ENCODE measurements at regions not wholly inside any gene's neighbourhood (a gene's known extent, or its start where the extent isn't known, plus 50 kb on each side); places are given as distances from the start of the nearest gene placed in this dataset.

- H3K18ac ChIP-seq (ENCODE audit: extremely low read depth, low read length): peak overlapping the region; percentile 36
- no peaks in the 10 kb centered on the region for H3K79me1 ChIP-seq (ENCODE audit: low read depth, low read length)
- H3K9me3 ChIP-seq (ENCODE audit: insufficient read depth in 2 of 2, low read depth in 1 of 2, low read length in 1 of 2): peaks cover 6 to 8% of the 10 kb centered on the region in 2 experiments; a peak in 3 of 4 replicates
- no peak overlapping the region for H3K23ac ChIP-seq (ENCODE audit: insufficient read length)
- peak overlapping the region; percentile 93; the same call in 1 of the 2 replicates for H2BK12ac ChIP-seq (ENCODE audit: low read depth, low read length)
- 85% methylated on average over 7 of the region's 7 CpGs; no CpG with 5 or more reads in 1 of the 2 experiments for WGBS, 2 experiments (ENCODE audit: extremely low coverage in 1 of 2, insufficient coverage in 1 of 2, insufficient read length in 1 of 2, insufficient replicate concordance in 2 of 2, low coverage in 1 of 2, low lambda C conversion rate in 2 of 2, missing lambda C conversion rate in 1 of 2)
- FAIRE-seq (no peak), DNase-seq (ENCODE audit: low read depth in 1 of 2, low spot score in 2 of 2) (no peak)
- H3K27me3 ChIP-seq (replicated peaks in 1 of 4; ENCODE audit: control insufficient read depth in 3 of 4, extremely low read depth in 1 of 4, insufficient read depth in 3 of 4, low read length in 3 of 4): no peaks in the 10 kb centered on the region
- POLR2A ChIA-PET (ENCODE audit: partially characterized antibody): interaction anchor here (0.6 to 1.2 kb wide), 2 partner anchors 232 to 407 kb away, joined by 3 read pairs; no protein-coding TSS in a partner anchor
- no peak overlapping the region for H3K9ac ChIP-seq (replicated peaks in 1 of 4; ENCODE audit: extremely low read depth in 1 of 4, low read depth in 3 of 4, low read length in 3 of 4)
- no peak for TF ChIP-seq NANOG (IDR thresholded peaks at IDR 0.05; ENCODE audit: insufficient read depth, low read depth, low read length, poor library complexity, severe bottlenecking)
- TF ChIP-seq SRF (IDR thresholded peaks at IDR 0.05; ENCODE audit: low read depth, low read length): no peak
- TF ChIP-seq TCF12 (IDR thresholded peaks at IDR 0.05; ENCODE audit: low read depth, low read length): no peak
- TF ChIP-seq ZNF274 (IDR thresholded peaks at IDR 0.05; ENCODE audit: borderline replicate concordance, extremely low read depth, low read length): no peak
- TF ChIP-seq EGR1 (IDR thresholded peaks at IDR 0.05; ENCODE audit: borderline replicate concordance, low read depth, low read length): no peak
- no peak for TF ChIP-seq KDM5A (IDR thresholded peaks at IDR 0.05; ENCODE audit: low read length)
- no peak for TF ChIP-seq SIN3A (conservative IDR thresholded peaks at IDR 0.05 in 1 of 2, IDR thresholded peaks at IDR 0.05 in 1 of 2; ENCODE audit: low read depth in 1 of 2, low read length in 2 of 2)
- no peak for TF ChIP-seq BACH1 (IDR thresholded peaks at IDR 0.05; ENCODE audit: low read length)
- TF ChIP-seq HDAC2 (IDR thresholded peaks at IDR 0.05; ENCODE audit: borderline replicate concordance in 1 of 2, low read depth in 2 of 2, low read length in 2 of 2): 0 out of 4 replicates have a peak, but pooled peaks of 1 of the 2 experiments have one; percentile 60
- peak; percentile 83; the same call in 1 of the 2 replicates for TF ChIP-seq KDM1A (IDR thresholded peaks at IDR 0.05; ENCODE audit: borderline replicate concordance, low read length)
- TF ChIP-seq GTF2F1 (IDR thresholded peaks at IDR 0.05; ENCODE audit: borderline replicate concordance, low read depth, low read length): no peak
- CTCF ChIA-PET (ENCODE audit: partially characterized antibody): no interaction called here
- H3K4me2 ChIP-seq (ENCODE audit: insufficient read depth in 1 of 2, low read depth in 2 of 2, low read length in 2 of 2): no peak overlapping the region
- no peak overlapping the region for H4K8ac ChIP-seq (ENCODE audit: extremely low read depth, insufficient read depth, low read length)
- H3K4ac ChIP-seq (replicated peaks; ENCODE audit: insufficient read length, low read depth, low read length): no peak overlapping the region
- H3K4me3 ChIP-seq (ENCODE audit: extremely low read depth in 1 of 4, insufficient read depth in 2 of 4, low read depth in 3 of 4, low read length in 4 of 4): no peak overlapping the region
- no peaks in the 10 kb centered on the region for H3K23me2 ChIP-seq (ENCODE audit: low read depth, low read length)
- no peak overlapping the region for H3K56ac ChIP-seq (replicated peaks; ENCODE audit: insufficient read length, low read depth, low read length)
- H3K79me2 ChIP-seq (ENCODE audit: control insufficient read depth in 1 of 2, insufficient read depth in 2 of 2, low read length in 2 of 2): no peaks in the 10 kb centered on the region
- H4K91ac ChIP-seq (replicated peaks; ENCODE audit: insufficient read length, low read length): peak overlapping the region; percentile 0
- H2BK20ac ChIP-seq (ENCODE audit: low read length): peak overlapping the region; percentile 51
- H3K14ac ChIP-seq (ENCODE audit: insufficient read length): no peak overlapping the region
- peak overlapping the region; percentile 94 for H2BK15ac ChIP-seq (ENCODE audit: low read length)
- H4K20me1 ChIP-seq (replicated peaks in 1 of 2; ENCODE audit: control insufficient read depth in 1 of 2, insufficient read depth in 2 of 2, low read length in 2 of 2): no peaks in the 10 kb centered on the region
- H2BK120ac ChIP-seq (replicated peaks; ENCODE audit: low read depth, low read length): no peak overlapping the region
- no peak overlapping the region for H2AFZ ChIP-seq (ENCODE audit: low read length)
- H3K4me1 ChIP-seq (replicated peaks in 1 of 4; ENCODE audit: control insufficient read depth in 3 of 4, insufficient read depth in 4 of 4, low read length in 3 of 4): peaks cover 0 to 16% (median 7%) of the 10 kb centered on the region in 4 experiments; a peak in 6 of 7 replicates
- H2BK5ac ChIP-seq (ENCODE audit: low read depth, low read length): peak overlapping the region; percentile 82; the same call in 1 of the 2 replicates
- no peak overlapping the region for H4K5ac ChIP-seq (ENCODE audit: insufficient read length, low read depth, low read length)
- H3K36me3 ChIP-seq (ENCODE audit: control insufficient read depth in 2 of 4, insufficient read depth in 4 of 4, low read length in 3 of 4): no peaks in the 10 kb centered on the region
- H3K27ac ChIP-seq (ENCODE audit: low read depth, low read length): no peak overlapping the region
- H2AK5ac ChIP-seq (ENCODE audit: low read depth, low read length): peak overlapping the region; percentile 17; the same call in 1 of the 2 replicates
Observed at GRCh38 chr22:27436591-27436990, 365.0 kb downstream of the MN1 start.

Measured in H1 (cell line).